HepG2 (cell line): ENCODE measurements at regions not wholly inside any gene's neighbourhood (a gene's known extent, or its start where the extent isn't known, plus 50 kb on each side); places are given as distances from the start of the nearest gene placed in this dataset.

ENCODE experiments used
- ATAC-seq: fragments of 200-7000 bp; cut with Tn5 transposase; 3 replicates; pipeline ENCODE4 v1.9.1; 2020; ENCODE audit warnings: mild to moderate bottlenecking, moderate library complexity
- BruUV-seq: library from RNA; stranded (reverse); fragments of 400-500 nt; replicated peaks from 2 replicates; lab custom pipeline; 2021; lab: Mats Ljungman, UMichigan
- CTCF ChIA-PET: fragments of 300-600 bp; formaldehyde crosslinking; extraction: SDS; loops from one replicate; lab custom pipeline; 2021; ENCODE audit warnings: low total read pairs, inconsistent platforms, low intra/inter-chr PET ratio; lab: Yijun Ruan, JAX
- POLR2A ChIA-PET: fragments of 350-600 bp; sonication (Branson Sonifier 250); formaldehyde crosslinking; loops from one replicate; lab custom pipeline; 2020; ENCODE audit warnings: antibody characterized with exemption, inconsistent platforms; lab: Yijun Ruan, JAX
- DNase-seq: peaks from one replicate; pipeline ENCODE4 v3.0.0-alpha.2; 2015; ENCODE audit warnings: low spot score
- FAIRE-seq: peaks from 3 replicates; lab custom pipeline; 2011; peaks lifted over from hg19 to GRCh38; lab: Jason Lieb, UNC
- H2AFZ ChIP-seq: one replicate; pipeline ENCODE4 v1.6.1; 2011; ENCODE audit warnings: low read length, inconsistent platforms
- H3K27ac ChIP-seq: fragments of 300-600 bp; 3 replicates; pipeline ENCODE4 v1.8.0; 2011; ENCODE audit warnings: mixed run types, mild to moderate bottlenecking, mixed read lengths, low read length, inconsistent platforms; ENCODE audit not compliant: insufficient read depth; ENCODE audit errors: extremely low read length
- H3K27me3 ChIP-seq, 2 experiments: fragments of 200-600 bp in 1 of 2; 2 replicates in 1 of 2; 3 replicates in 1 of 2; pipeline versions ENCODE4 v1.6.0 to v1.8.0; 2011; ENCODE audit warnings: low read length in 2 of 2, mild to moderate bottlenecking in 2 of 2, moderate library complexity in 2 of 2, inconsistent platforms in 1 of 2; ENCODE audit not compliant: insufficient read depth in 2 of 2, control insufficient read depth in 1 of 2
- H3K36me3 ChIP-seq, 2 experiments: fragments of 200-600 bp in 1 of 2; replicated peaks in 1 of 2; 2 replicates in 1 of 2; 3 replicates in 1 of 2; pipeline versions ENCODE4 v1.5.1 to v1.8.0; 2011; ENCODE audit warnings: low read length in 2 of 2, inconsistent platforms in 1 of 2; ENCODE audit not compliant: insufficient read depth in 2 of 2, control insufficient read depth in 1 of 2
- H3K4me1 ChIP-seq: 2 replicates; pipeline ENCODE4 v1.5.1; 2012; ENCODE audit warnings: low read length, inconsistent platforms; ENCODE audit not compliant: insufficient read depth
- H3K4me2 ChIP-seq: 2 replicates; pipeline ENCODE4 v1.6.0; 2011; ENCODE audit warnings: low read depth, low read length, inconsistent platforms
- H3K4me3 ChIP-seq, 3 experiments: fragments of 200-600 bp in 1 of 3; sonication (generic), shearing (Covaris generic) in 1 of 3; replicated peaks in 1 of 3; 2 replicates each; pipeline ENCODE4 v1.5.1; 2011 to 2016; ENCODE audit warnings: low read length in 3 of 3, inconsistent platforms in 2 of 3, low read depth in 2 of 3, mild to moderate bottlenecking in 2 of 3, control low read depth in 1 of 3, mixed read lengths in 1 of 3; ENCODE audit not compliant: insufficient read depth in 1 of 3
- H3K79me2 ChIP-seq: one replicate; pipeline ENCODE4 v1.6.1; 2011; ENCODE audit warnings: low read length, inconsistent platforms; ENCODE audit not compliant: insufficient read depth
- H3K9ac ChIP-seq: 2 replicates; pipeline ENCODE4 v1.6.0; 2011; ENCODE audit warnings: mild to moderate bottlenecking, low read depth, low read length, inconsistent platforms; ENCODE audit not compliant: insufficient read depth
- H3K9me3 ChIP-seq: 2 replicates; pipeline ENCODE4 v1.5.1; 2012; ENCODE audit warnings: mild to moderate bottlenecking, low read length
- H4K20me1 ChIP-seq: 2 replicates; pipeline ENCODE4 v1.6.0; 2011; ENCODE audit warnings: inconsistent platforms, mild to moderate bottlenecking, low read length, moderate library complexity; ENCODE audit not compliant: insufficient read depth
- CCAR2 ChIP-seq: fragments of 200-400 bp; formaldehyde crosslinking; optimal IDR thresholded peaks from 2 replicates; pipeline ENCODE3; 2018; ENCODE audit warnings: low read depth, mild to moderate bottlenecking, low read length, moderate library complexity
- ETV6 ChIP-seq: sonication (generic); formaldehyde crosslinking; conservative IDR thresholded peaks from 2 replicates; pipeline ENCODE4 v1.4.0; 2020; ENCODE audit warnings: missing genetic modification reagents
- MLXIP ChIP-seq: sonication (generic); formaldehyde crosslinking; IDR thresholded peaks from 2 replicates; pipeline ENCODE4 v1.9.0; 2021; ENCODE audit warnings: missing genetic modification reagents, borderline replicate concordance
- POLR2AphosphoS2 ChIP-seq: IDR thresholded peaks from 2 replicates; pipeline ENCODE4 v1.6.1; 2011; ENCODE audit warnings: low read depth, low read length, improper control_type of control experiment
- YY1 ChIP-seq: IDR thresholded peaks from 2 replicates; pipeline ENCODE4 v1.6.1; 2011; ENCODE audit warnings: low read length, low read depth, moderate library complexity, mild to moderate bottlenecking; ENCODE audit not compliant: insufficient read depth, insufficient replicate concordance
- ZNF17 ChIP-seq: sonication (generic); formaldehyde crosslinking; IDR thresholded peaks from 2 replicates; pipeline ENCODE4 v1.5.0; 2020; ENCODE audit warnings: mild to moderate bottlenecking, missing genetic modification reagents
- ZNF253 ChIP-seq: sonication (generic); formaldehyde crosslinking; IDR thresholded peaks from 2 replicates; pipeline ENCODE4 v1.8.0; 2022; ENCODE audit warnings: mild to moderate bottlenecking, missing genetic modification reagents, borderline replicate concordance
- ZNF552 ChIP-seq: sonication (generic); formaldehyde crosslinking; IDR thresholded peaks from 2 replicates; pipeline ENCODE4 v1.9.0; 2022; ENCODE audit warnings: missing genetic modification reagents, mild to moderate bottlenecking, borderline replicate concordance
- WGBS: methylation state at CpG from one replicate; pipeline ENCODE4 v1.1.6; 2017; ENCODE audit warnings: low lambda C conversion rate; 5-methylcytosine and 5-hydroxymethylcytosine counted together
- in situ Hi-C: cut with HindIII; loops from 2 replicates; pipeline ENCODE4 v1.10.0; 2017; ENCODE audit warnings: low pct_unique_long_range_greater_than_20kb; ENCODE audit not compliant: extremely low pct_ligation_motif_present
- intact Hi-C: fragments of 100-400 bp; cut with micrococcal nuclease; formaldehyde crosslinking; loops from one replicate; pipeline ENCODE4 v1.10.0; 2022; ENCODE audit not compliant: unreplicated experiment

- Histone ChIP-seq H3K9me3 (no peaks in the 10 kb centered on the region), H3K36me3 (no peaks in the 10 kb centered on the region), H3K9ac (no peak overlapping the region), H3K27me3 (no peaks in the 10 kb centered on the region; a peak in 1 of 5 replicates), H3K4me3 (no peak overlapping the region), H3K4me1 (no peaks in the 10 kb centered on the region), H3K79me2 (no peaks in the 10 kb centered on the region), H3K4me2 (no peak overlapping the region), H4K20me1 (no peaks in the 10 kb centered on the region), H2AFZ (no peak overlapping the region), H3K27ac (no peak overlapping the region)
- 5% methylated on average over 7 of the region's 7 CpGs for WGBS
- FAIRE-seq (no peak), DNase-seq (no peak), ATAC-seq (no peak)
- intact Hi-C loops (no loop called here), in situ Hi-C loops (no loop called here)
- TF ChIP-seq ZNF552 (CRISPR knock-in tag) (no peak), YY1 (no peak), ZNF17 (CRISPR knock-in tag) (no peak), MLXIP (CRISPR knock-in tag) (no peak), POLR2AphosphoS2 (no peak), ETV6 (CRISPR knock-in tag) (no peak), ZNF253 (CRISPR knock-in tag) (no peak), CCAR2 (no peak)
- ChIA-PET POLR2A (no interaction called here), CTCF (no interaction called here)
- no TSS peak for BruUV-seq
Observed at GRCh38 chr13:106372199-106373155, 163.0 kb downstream of the EFNB2 start.
